22Rv1 (cell line): ENCODE measurements at regions not wholly inside any gene's neighbourhood (a gene's known extent, or its start where the extent isn't known, plus 50 kb on each side); places are given as distances from the start of the nearest gene placed in this dataset.

Experiments used
- H3K27ac ChIP-seq: fragments of 450-650 bp; 2 replicates; pipeline ENCODE4 v1.5.1; 2017
- ZFX ChIP-seq: fragments of 450-650 bp; IDR thresholded peaks from 2 replicates; pipeline ENCODE4 v1.6.1; 2017; ENCODE audit warnings: antibody characterized with exemption, borderline replicate concordance
- TF ChIP-seq, protein P1 (sequence below): fragments of 450-650 bp; IDR thresholded peaks from 2 replicates; pipeline ENCODE4 v1.5.1; 2017; ENCODE audit warnings: mild to moderate bottlenecking

DNA sequence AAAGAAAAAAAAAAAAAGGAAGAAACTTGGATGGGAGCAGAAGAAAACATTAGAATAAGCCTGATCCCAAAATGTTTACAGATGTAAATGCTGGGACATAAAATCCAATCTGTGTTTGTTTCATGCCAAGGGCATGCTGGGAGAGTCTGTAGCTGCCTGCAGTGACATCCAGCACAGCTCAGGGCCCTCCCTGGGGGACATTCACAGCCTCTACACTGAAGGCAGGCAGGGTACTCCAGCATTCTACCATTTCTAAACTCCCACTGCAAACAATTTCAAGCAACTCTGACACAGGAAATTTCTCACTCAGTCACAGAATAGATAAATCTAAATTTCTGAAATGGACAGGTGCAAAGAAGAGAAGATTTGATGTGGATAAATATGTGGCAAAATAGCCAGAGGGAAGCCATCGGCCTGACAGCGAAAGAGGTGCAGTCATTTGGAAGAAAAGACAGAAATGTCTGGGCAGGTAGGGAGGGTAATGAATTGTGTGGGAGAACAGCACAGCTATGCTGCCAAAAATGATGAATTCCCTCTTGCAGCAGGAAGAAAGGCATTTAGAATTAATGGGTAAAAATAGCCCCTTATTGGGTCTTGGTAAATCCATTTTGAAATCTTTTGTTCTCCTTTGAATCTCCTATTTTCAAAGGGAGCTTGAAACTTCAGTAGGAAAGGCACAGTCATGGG lies 199.4 kb downstream of the MED10 start:
- H3K27ac ChIP-seq = no peak overlapping the region
- no peak for TF ChIP-seq ZFX
- TF ChIP-seq, protein P1, sequence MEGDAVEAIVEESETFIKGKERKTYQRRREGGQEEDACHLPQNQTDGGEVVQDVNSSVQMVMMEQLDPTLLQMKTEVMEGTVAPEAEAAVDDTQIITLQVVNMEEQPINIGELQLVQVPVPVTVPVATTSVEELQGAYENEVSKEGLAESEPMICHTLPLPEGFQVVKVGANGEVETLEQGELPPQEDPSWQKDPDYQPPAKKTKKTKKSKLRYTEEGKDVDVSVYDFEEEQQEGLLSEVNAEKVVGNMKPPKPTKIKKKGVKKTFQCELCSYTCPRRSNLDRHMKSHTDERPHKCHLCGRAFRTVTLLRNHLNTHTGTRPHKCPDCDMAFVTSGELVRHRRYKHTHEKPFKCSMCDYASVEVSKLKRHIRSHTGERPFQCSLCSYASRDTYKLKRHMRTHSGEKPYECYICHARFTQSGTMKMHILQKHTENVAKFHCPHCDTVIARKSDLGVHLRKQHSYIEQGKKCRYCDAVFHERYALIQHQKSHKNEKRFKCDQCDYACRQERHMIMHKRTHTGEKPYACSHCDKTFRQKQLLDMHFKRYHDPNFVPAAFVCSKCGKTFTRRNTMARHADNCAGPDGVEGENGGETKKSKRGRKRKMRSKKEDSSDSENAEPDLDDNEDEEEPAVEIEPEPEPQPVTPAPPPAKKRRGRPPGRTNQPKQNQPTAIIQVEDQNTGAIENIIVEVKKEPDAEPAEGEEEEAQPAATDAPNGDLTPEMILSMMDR = no peak

DNA sequence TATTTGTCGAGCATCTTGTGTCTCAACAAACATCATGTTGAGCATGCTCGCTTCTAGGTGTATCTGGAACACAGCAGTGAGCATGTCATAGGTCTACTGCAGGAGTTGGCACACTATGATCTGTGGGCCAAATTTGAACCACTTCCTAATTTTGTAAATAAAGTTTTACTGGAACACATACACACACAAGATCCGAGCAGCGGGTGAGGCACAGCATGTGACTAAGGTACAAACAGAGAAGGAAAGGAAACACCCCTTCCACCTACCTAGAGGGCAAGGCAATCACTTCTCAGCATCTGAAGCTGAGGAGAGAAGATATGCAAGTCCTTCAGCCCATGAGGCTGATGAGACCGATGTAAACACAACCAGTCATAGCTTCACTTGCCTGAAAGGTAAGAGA lies 200.4 kb downstream of the MED10 start:
- TF ChIP-seq, protein P1 = no peak
- H3K27ac ChIP-seq = no peak overlapping the region

DNA sequence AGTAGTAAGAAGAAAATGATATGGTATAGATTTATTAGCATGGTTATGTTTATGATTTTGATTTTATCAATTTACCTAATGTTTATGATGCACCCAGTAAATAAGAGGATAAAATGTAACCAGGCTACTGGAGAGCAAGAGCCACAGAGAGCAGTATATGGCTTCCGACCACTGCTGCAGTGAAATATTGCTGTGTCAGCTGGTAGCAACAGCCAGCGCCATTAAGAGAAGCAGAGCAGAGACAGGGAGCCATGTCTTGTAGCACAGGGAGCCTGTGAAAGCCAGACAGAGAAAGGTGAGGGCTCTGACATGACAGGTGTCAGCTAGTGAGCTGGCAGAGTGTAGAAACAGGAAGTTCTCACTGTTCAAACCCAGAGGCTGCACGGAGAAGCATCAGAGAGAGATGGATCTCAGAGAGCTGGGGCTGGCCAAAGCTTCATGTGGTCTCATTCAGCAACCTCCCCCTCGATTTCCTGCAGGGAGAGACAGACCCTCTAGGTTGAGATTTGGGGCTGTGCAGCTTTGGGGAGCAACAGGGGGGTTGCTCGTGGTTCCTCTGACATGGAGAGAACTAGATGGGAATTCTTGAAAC lies 202.1 kb downstream of the MED10 start:
- H3K27ac ChIP-seq = no peak overlapping the region
- TF ChIP-seq, protein P1 = no peak
- no peak for TF ChIP-seq ZFX

GRCh38 chr5:6175172-6175854 lies 203.0 kb downstream of the MED10 start:
- no peak overlapping the region for H3K27ac ChIP-seq

GRCh38 chr5:6169660-6170059 lies 208.7 kb downstream of the MED10 start:
- no peak overlapping the region for H3K27ac ChIP-seq
- TF ChIP-seq, protein P1 = no peak
- no peak for TF ChIP-seq ZFX

More at GRCh38 chr5:6175172-6175854, 203.0 kb downstream of the MED10 start:
- TF ChIP-seq, protein P1 = no peak
- no peak for TF ChIP-seq ZFX

DNA sequence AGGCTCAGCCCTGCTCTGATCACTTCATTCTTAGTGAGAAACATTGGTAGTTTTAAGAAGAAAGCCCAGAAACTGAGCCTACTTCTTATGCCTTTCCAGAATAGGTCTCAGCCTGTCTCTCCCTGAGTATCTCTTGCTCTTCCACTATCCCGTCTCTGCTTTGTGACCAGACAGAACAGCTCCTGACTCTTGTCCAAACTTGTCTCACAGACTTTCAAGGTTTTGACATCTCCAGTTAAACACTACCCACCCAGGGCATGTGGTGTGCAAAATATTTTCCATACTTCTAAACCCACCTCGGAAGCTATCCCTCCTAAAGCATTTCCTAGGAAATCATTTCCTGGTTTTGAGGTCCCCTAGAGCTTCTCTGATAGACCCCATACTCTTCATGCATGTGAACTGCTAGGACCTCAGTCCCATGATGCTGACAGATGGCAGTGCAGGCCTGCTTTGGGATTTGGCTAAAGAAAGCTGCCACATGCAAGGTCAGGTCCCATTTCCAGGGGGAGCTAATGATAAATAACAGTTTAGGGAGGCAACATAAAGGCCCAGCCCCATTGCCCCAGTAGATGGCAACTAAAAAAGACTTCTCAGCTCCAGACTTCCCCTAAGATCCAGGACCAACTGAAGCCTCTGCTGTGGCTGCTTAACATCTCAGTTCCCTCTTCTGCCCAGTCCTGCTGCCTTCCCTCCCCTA lies 211.5 kb downstream of the MED10 start:
- H3K27ac ChIP-seq = no peak overlapping the region
- no peak for TF ChIP-seq ZFX
- TF ChIP-seq, protein P1 = no peak

- TF ChIP-seq ZFX = no peak
- TF ChIP-seq, protein P1 = no peak
- no peak overlapping the region for H3K27ac ChIP-seq
Observed at GRCh38 chr5:6163913-6164312, 214.4 kb downstream of the MED10 start.
